Mesendoderm (in vitro differentiated cells): ENCODE measurements at regions not wholly inside any gene's neighbourhood (a gene's known extent, or its start where the extent isn't known, plus 50 kb on each side); places are given as distances from the start of the nearest gene placed in this dataset.

ENCODE experiments used
- DNase-seq: peaks from one replicate; pipeline ENCODE4 v3.0.0; 2013
- H2AK5ac ChIP-seq: 2 replicates; pipeline ENCODE4 v1.6.1; 2013; ENCODE audit warnings: low read length, inconsistent platforms
- H2BK120ac ChIP-seq: 2 replicates; pipeline ENCODE4 v1.6.1; 2013; ENCODE audit warnings: low read depth, mild to moderate bottlenecking, low read length, moderate library complexity, mixed read lengths
- H2BK15ac ChIP-seq: replicated peaks from 2 replicates; pipeline ENCODE4 v1.6.1; 2013; ENCODE audit warnings: low read depth, mild to moderate bottlenecking, moderate library complexity
- H2BK5ac ChIP-seq: 2 replicates; pipeline ENCODE4 v1.6.1; 2013; ENCODE audit warnings: low read length, inconsistent platforms
- H3K18ac ChIP-seq: 2 replicates; pipeline ENCODE4 v1.6.1; 2013; ENCODE audit warnings: mild to moderate bottlenecking, low read length, mixed read lengths
- H3K23ac ChIP-seq: one replicate; pipeline ENCODE4 v1.6.1; 2013; ENCODE audit warnings: low read length
- H3K27ac ChIP-seq: 2 replicates; pipeline ENCODE4 v1.5.1; 2013; ENCODE audit warnings: low read depth, mild to moderate bottlenecking, inconsistent platforms, low read length, moderate library complexity
- H3K27me3 ChIP-seq: 2 replicates; pipeline ENCODE4 v1.6.1; 2013; ENCODE audit warnings: low read length, control low read depth, mild to moderate bottlenecking, inconsistent platforms; ENCODE audit not compliant: insufficient read depth, poor library complexity
- H3K36me3 ChIP-seq: 2 replicates; pipeline ENCODE4 v1.6.1; 2013; ENCODE audit warnings: low read length, inconsistent platforms; ENCODE audit not compliant: control insufficient read depth, insufficient read depth
- H3K4ac ChIP-seq: one replicate; pipeline ENCODE4 v1.6.1; 2013; ENCODE audit warnings: low read depth, mild to moderate bottlenecking, low read length, moderate library complexity
- H3K4me1 ChIP-seq: 2 replicates; pipeline ENCODE4 v1.6.1; 2013; ENCODE audit warnings: low read depth, low read length, inconsistent platforms; ENCODE audit not compliant: control insufficient read depth
- H3K4me2 ChIP-seq: 2 replicates; pipeline ENCODE4 v1.6.1; 2013; ENCODE audit warnings: low read length
- H3K4me3 ChIP-seq: 2 replicates; pipeline ENCODE4 v1.5.1; 2013; ENCODE audit warnings: mild to moderate bottlenecking, low read length
- H3K56ac ChIP-seq: one replicate; pipeline ENCODE4 v1.6.1; 2013; ENCODE audit warnings: low read length
- H3K79me1 ChIP-seq: 2 replicates; pipeline ENCODE4 v1.6.1; 2013; ENCODE audit warnings: low read length, inconsistent platforms
- H3K79me2 ChIP-seq: 2 replicates; pipeline ENCODE4 v1.6.1; 2013; ENCODE audit warnings: mild to moderate bottlenecking, low read length; ENCODE audit not compliant: control insufficient read depth, insufficient read depth
- H3K9ac ChIP-seq: 2 replicates; pipeline ENCODE4 v1.6.1; 2013; ENCODE audit warnings: low read length, inconsistent platforms
- H4K5ac ChIP-seq: one replicate; pipeline ENCODE4 v1.6.1; 2013; ENCODE audit warnings: low read length
- H4K8ac ChIP-seq: one replicate; pipeline ENCODE4 v1.6.1; 2013; ENCODE audit warnings: low read depth, mild to moderate bottlenecking, control low read depth, low read length, moderate library complexity
- WGBS: extraction: QIAGEN DNeasy Blood & Tissue Kit; methylation state at CpG from one replicate; pipeline ENCODE4 v1.1.7; 2013; ENCODE audit warnings: low lambda C conversion rate, missing lambda C conversion rate; ENCODE audit not compliant: insufficient coverage; ENCODE audit errors: extremely low coverage; 5-methylcytosine and 5-hydroxymethylcytosine counted together

DNA sequence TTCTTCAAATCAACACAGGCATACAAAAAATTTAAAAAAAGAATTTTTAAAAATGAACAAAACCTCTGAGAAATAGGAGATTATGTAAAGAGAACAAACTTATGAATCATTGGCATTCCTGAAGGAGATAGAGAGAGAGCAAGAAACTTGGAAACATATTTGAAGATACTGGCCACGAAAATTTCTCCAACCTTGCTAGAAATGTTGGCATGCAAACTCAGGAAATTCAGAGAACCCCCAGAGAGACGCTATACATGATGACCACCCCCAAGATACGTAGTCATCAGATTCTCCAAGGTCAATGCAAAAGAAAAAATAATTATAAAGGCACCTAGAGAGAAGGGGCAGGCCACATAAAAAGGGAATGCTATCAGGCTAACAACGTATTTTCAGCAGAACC is 472.5 kb downstream of the MTRR start:
- no peak overlapping the region for H2BK120ac ChIP-seq
- DNase-seq = no peak
- H3K27me3 ChIP-seq = no peaks in the 10 kb centered on the region
- H3K23ac ChIP-seq = no peak overlapping the region
- H3K4ac ChIP-seq = no peak overlapping the region
- H4K8ac ChIP-seq = no peak overlapping the region
- no peak overlapping the region for H3K27ac ChIP-seq
- no peak overlapping the region for H2BK15ac ChIP-seq
- H3K9ac ChIP-seq = no peak overlapping the region
- no peak overlapping the region for H3K4me2 ChIP-seq
- no peak overlapping the region for H2AK5ac ChIP-seq
- WGBS = no CpG with 5 or more reads among the region's 4 CpGs
- H3K18ac ChIP-seq = no peak overlapping the region
- H4K5ac ChIP-seq = no peak overlapping the region
- no peak overlapping the region for H3K4me3 ChIP-seq
- H3K79me1 ChIP-seq = no peaks in the 10 kb centered on the region
- no peaks in the 10 kb centered on the region for H3K36me3 ChIP-seq
- no peak overlapping the region for H2BK5ac ChIP-seq
- no peak overlapping the region for H3K56ac ChIP-seq
- H3K79me2 ChIP-seq = no peaks in the 10 kb centered on the region
- H3K4me1 ChIP-seq = peaks cover 2% of the 10 kb centered on the region

- H3K4me2 ChIP-seq = no peak overlapping the region
- no peaks in the 10 kb centered on the region for H3K36me3 ChIP-seq
- no peak overlapping the region for H2BK5ac ChIP-seq
- no peak overlapping the region for H3K56ac ChIP-seq
- no peak for DNase-seq
- no peak overlapping the region for H2BK15ac ChIP-seq
- H3K18ac ChIP-seq = no peak overlapping the region
- H3K79me1 ChIP-seq = no peaks in the 10 kb centered on the region
- no peak overlapping the region for H3K4ac ChIP-seq
- H2BK120ac ChIP-seq = no peak overlapping the region
- H3K4me1 ChIP-seq = no peaks in the 10 kb centered on the region
- no peak overlapping the region for H3K27ac ChIP-seq
- no peak overlapping the region for H2AK5ac ChIP-seq
- H3K27me3 ChIP-seq = no peaks in the 10 kb centered on the region
- H3K79me2 ChIP-seq = no peaks in the 10 kb centered on the region
- no peak overlapping the region for H4K8ac ChIP-seq
- no peak overlapping the region for H3K9ac ChIP-seq
- WGBS = no CpG with 5 or more reads among the region's 1 CpG
- H3K4me3 ChIP-seq = no peak overlapping the region
- H3K23ac ChIP-seq = no peak overlapping the region
- H4K5ac ChIP-seq = no peak overlapping the region
These were observed 479.0 kb downstream of the MTRR start for GRCh38 chr5:8347984-8348383.

DNA sequence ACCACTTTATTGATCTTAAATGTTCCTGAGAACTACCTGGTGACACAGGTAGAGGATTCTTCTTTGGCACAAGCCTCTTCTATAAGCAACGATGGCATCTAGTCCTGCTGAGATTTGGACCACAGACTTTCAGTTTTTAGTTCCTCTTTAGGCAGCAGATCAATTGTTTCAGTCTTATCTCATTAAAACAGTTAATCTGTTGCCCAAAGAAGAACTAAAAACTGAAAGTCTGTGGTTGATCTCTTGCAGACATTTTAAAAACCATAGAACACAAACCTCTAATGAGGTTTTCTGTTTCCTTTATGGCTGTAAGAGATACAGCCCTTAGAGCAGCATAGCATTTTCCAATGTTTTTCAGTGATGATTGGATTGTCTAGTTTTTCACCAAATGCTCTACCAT is 480.9 kb downstream of the MTRR start:
- no peak overlapping the region for H4K5ac ChIP-seq
- no peak overlapping the region for H2BK15ac ChIP-seq
- H3K18ac ChIP-seq = no peak overlapping the region
- H3K79me2 ChIP-seq = no peaks in the 10 kb centered on the region
- H3K4me1 ChIP-seq = no peaks in the 10 kb centered on the region
- no peak overlapping the region for H2BK5ac ChIP-seq
- H2AK5ac ChIP-seq = no peak overlapping the region
- no peak overlapping the region for H3K23ac ChIP-seq
- H3K9ac ChIP-seq = no peak overlapping the region
- no peak overlapping the region for H3K4me3 ChIP-seq
- no peak overlapping the region for H3K56ac ChIP-seq
- WGBS = no CpG with 5 or more reads among the region's 1 CpG
- no peak for DNase-seq
- H3K79me1 ChIP-seq = no peaks in the 10 kb centered on the region
- no peaks in the 10 kb centered on the region for H3K27me3 ChIP-seq
- no peak overlapping the region for H2BK120ac ChIP-seq
- H4K8ac ChIP-seq = no peak overlapping the region
- no peaks in the 10 kb centered on the region for H3K36me3 ChIP-seq
- no peak overlapping the region for H3K4me2 ChIP-seq
- no peak overlapping the region for H3K4ac ChIP-seq
- no peak overlapping the region for H3K27ac ChIP-seq

DNA sequence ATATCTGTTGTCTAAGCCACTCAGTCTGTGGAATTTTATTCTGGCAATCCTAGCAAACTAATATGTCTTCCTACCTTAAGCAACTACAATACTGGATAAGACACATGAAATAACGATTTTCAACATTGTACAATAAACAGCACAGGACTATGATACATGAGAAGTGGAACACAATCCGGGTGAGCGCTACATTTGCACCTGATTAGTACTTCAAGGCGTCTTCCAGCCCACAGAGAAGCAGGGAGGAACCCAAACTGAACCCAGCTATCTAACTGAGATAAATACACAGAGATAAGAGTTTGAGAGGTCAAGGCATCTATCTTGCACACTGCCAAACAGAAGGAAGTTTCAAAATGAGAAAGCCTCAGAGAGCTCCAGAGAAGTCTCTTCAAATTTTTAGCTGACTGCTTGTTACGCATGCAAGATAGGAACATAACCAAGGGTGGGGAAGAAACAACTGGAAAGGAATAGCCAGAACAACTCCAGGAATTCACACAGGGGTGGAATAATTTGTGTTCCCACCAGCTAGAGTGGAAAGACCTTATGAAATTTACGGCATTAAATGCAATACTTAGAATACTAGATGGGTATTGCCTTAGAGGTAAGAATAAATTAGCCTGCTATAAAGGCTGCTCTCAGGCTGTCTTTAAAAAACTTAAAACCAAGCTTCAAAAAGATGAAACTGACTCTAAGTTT is 481.8 kb downstream of the MTRR start:
- H4K5ac ChIP-seq = no peak overlapping the region
- H2BK15ac ChIP-seq = no peak overlapping the region
- H2BK5ac ChIP-seq = no peak overlapping the region
- no peak overlapping the region for H3K4me2 ChIP-seq
- H3K18ac ChIP-seq = no peak overlapping the region
- no CpG with 5 or more reads among the region's 6 CpGs for WGBS
- H3K4ac ChIP-seq = no peak overlapping the region
- H3K23ac ChIP-seq = no peak overlapping the region
- no peak overlapping the region for H2AK5ac ChIP-seq
- H2BK120ac ChIP-seq = no peak overlapping the region
- H3K27me3 ChIP-seq = no peaks in the 10 kb centered on the region
- H4K8ac ChIP-seq = no peak overlapping the region
- H3K36me3 ChIP-seq = no peaks in the 10 kb centered on the region
- H3K4me1 ChIP-seq = no peaks in the 10 kb centered on the region
- no peaks in the 10 kb centered on the region for H3K79me2 ChIP-seq
- no peak overlapping the region for H3K9ac ChIP-seq
- H3K56ac ChIP-seq = no peak overlapping the region
- no peaks in the 10 kb centered on the region for H3K79me1 ChIP-seq
- DNase-seq = no peak
- H3K4me3 ChIP-seq = no peak overlapping the region
- H3K27ac ChIP-seq = no peak overlapping the region

- no peak overlapping the region for H2BK15ac ChIP-seq
- no peak overlapping the region for H3K9ac ChIP-seq
- H4K5ac ChIP-seq = no peak overlapping the region
- no CpG with 5 or more reads among the region's 1 CpG for WGBS
- no peak overlapping the region for H2BK120ac ChIP-seq
- H3K4ac ChIP-seq = no peak overlapping the region
- no peak overlapping the region for H3K56ac ChIP-seq
- no peak overlapping the region for H4K8ac ChIP-seq
- H3K79me2 ChIP-seq = no peaks in the 10 kb centered on the region
- H3K36me3 ChIP-seq = no peaks in the 10 kb centered on the region
- H3K4me3 ChIP-seq = no peak overlapping the region
- no peak overlapping the region for H3K18ac ChIP-seq
- DNase-seq = no peak
- no peak overlapping the region for H2AK5ac ChIP-seq
- H3K79me1 ChIP-seq = no peaks in the 10 kb centered on the region
- H3K27ac ChIP-seq = no peak overlapping the region
- no peaks in the 10 kb centered on the region for H3K27me3 ChIP-seq
- no peak overlapping the region for H3K4me2 ChIP-seq
- no peak overlapping the region for H3K23ac ChIP-seq
- no peaks in the 10 kb centered on the region for H3K4me1 ChIP-seq
- H2BK5ac ChIP-seq = no peak overlapping the region
These were observed 487.0 kb downstream of the MTRR start for GRCh38 chr5:8355981-8356380.

- Histone ChIP-seq H3K79me1 (no peaks in the 10 kb centered on the region), H3K27me3 (no peaks in the 10 kb centered on the region), H3K79me2 (no peaks in the 10 kb centered on the region), H2BK5ac (no peak overlapping the region), H3K9ac (no peak overlapping the region), H3K4ac (no peak overlapping the region), H3K56ac (no peak overlapping the region), H3K23ac (no peak overlapping the region), H2BK15ac (no peak overlapping the region), H3K36me3 (no peaks in the 10 kb centered on the region), H3K4me1 (no peaks in the 10 kb centered on the region), H2AK5ac (no peak overlapping the region), H4K5ac (no peak overlapping the region), H3K4me2 (no peak overlapping the region), H4K8ac (no peak overlapping the region), H3K4me3 (no peak overlapping the region), H3K18ac (no peak overlapping the region), H2BK120ac (no peak overlapping the region), H3K27ac (no peak overlapping the region)
- no peak for DNase-seq
- WGBS = no CpG with 5 or more reads among the region's 2 CpGs
These were observed 491.1 kb downstream of the MTRR start for GRCh38 chr5:8360012-8360411.
